Nephron (organoid): ENCODE measurements at regions not wholly inside any gene's neighbourhood (a gene's known extent, or its start where the extent isn't known, plus 50 kb on each side); places are given as distances from the start of the nearest gene placed in this dataset.

Experiments used
- H3K27ac Mint-ChIP-seq, 3 experiments: 2 replicates each; pipeline ENCODE4 v1.8.0; 2020; ENCODE audit warnings: mixed read lengths in 3 of 3, mild to moderate bottlenecking in 2 of 3, moderate library complexity in 1 of 3
- H3K27me3 Mint-ChIP-seq: 2 replicates; pipeline ENCODE4 v1.8.0; 2021; ENCODE audit warnings: low read depth, mild to moderate bottlenecking, moderate library complexity, mixed read lengths
- H3K36me3 Mint-ChIP-seq: 2 replicates; pipeline ENCODE4 v1.8.0; 2020; ENCODE audit warnings: low read depth, mixed read lengths
- H3K4me1 Mint-ChIP-seq: 2 replicates; pipeline ENCODE4 v1.8.0; 2020; ENCODE audit warnings: mixed read lengths
- H3K4me3 Mint-ChIP-seq, 3 experiments: 2 replicates each; pipeline ENCODE4 v1.8.0; 2020; ENCODE audit warnings: mild to moderate bottlenecking in 3 of 3, mixed read lengths in 3 of 3, moderate library complexity in 2 of 3
- H3K9me3 Mint-ChIP-seq: 2 replicates; pipeline ENCODE4 v1.8.0; 2020; ENCODE audit warnings: mixed read lengths
- CTCF ChIP-seq, 3 experiments: fragments of 200-600 bp; sonication (generic); IDR thresholded peaks; one replicate each; pipeline ENCODE4 v1.5.0; 2021; ENCODE audit warnings: antibody characterized with exemption in 3 of 3; ENCODE audit not compliant: unreplicated experiment in 3 of 3

GRCh38 chr13:26964278-26965250 lies 204.0 kb upstream of the GPR12 start:
- Mint-ChIP-seq H3K27ac (peak overlapping the region in 1 of 3 experiments; percentile 89), H3K4me1 (peaks cover 53% of the 10 kb centered on the region), H3K9me3 (no peaks in the 10 kb centered on the region), H3K36me3 (no peaks in the 10 kb centered on the region), H3K27me3 (peaks cover 84% of the 10 kb centered on the region), H3K4me3 (peak overlapping the region in 1 of 3 experiments; percentile 5)
- TF ChIP-seq CTCF (IDR thresholded peaks at IDR 0.05; ENCODE audit: unreplicated experiment in 3 of 3) = no peak

GRCh38 chr13:26962671-26963070 lies 202.1 kb upstream of the GPR12 start:
- Mint-ChIP-seq H3K27ac (no peak overlapping the region), H3K27me3 (peaks cover 77% of the 10 kb centered on the region), H3K4me1 (peaks cover 41% of the 10 kb centered on the region), H3K9me3 (no peaks in the 10 kb centered on the region), H3K36me3 (no peaks in the 10 kb centered on the region), H3K4me3 (no peak overlapping the region)
- TF ChIP-seq CTCF (IDR thresholded peaks at IDR 0.05; ENCODE audit: unreplicated experiment in 3 of 3) = no peak

- H3K27me3 Mint-ChIP-seq = peaks cover 77% of the 10 kb centered on the region
- no peak overlapping the region for H3K4me3 Mint-ChIP-seq
- H3K36me3 Mint-ChIP-seq = no peaks in the 10 kb centered on the region
- no peaks in the 10 kb centered on the region for H3K9me3 Mint-ChIP-seq
- no peak for TF ChIP-seq CTCF (IDR thresholded peaks at IDR 0.05; ENCODE audit: unreplicated experiment in 3 of 3)
- H3K27ac Mint-ChIP-seq = peak overlapping the region in 1 of 3 experiments; percentile 67
- H3K4me1 Mint-ChIP-seq = peaks cover 39% of the 10 kb centered on the region
Measured at GRCh38 chr13:26961890-26962615, 201.5 kb upstream of the GPR12 start.

- Mint-ChIP-seq H3K27me3 (peaks cover 69% of the 10 kb centered on the region), H3K36me3 (no peaks in the 10 kb centered on the region), H3K4me3 (no peak overlapping the region), H3K9me3 (no peaks in the 10 kb centered on the region), H3K27ac (no peak overlapping the region), H3K4me1 (peaks cover 10% of the 10 kb centered on the region)
- TF ChIP-seq CTCF (IDR thresholded peaks at IDR 0.05; ENCODE audit: unreplicated experiment in 3 of 3) = no peak
Measured at GRCh38 chr13:26957182-26957581, 196.6 kb upstream of the GPR12 start.

GRCh38 chr13:26956522-26957142 lies 196.0 kb upstream of the GPR12 start:
- H3K36me3 Mint-ChIP-seq = no peaks in the 10 kb centered on the region
- no peak overlapping the region for H3K4me3 Mint-ChIP-seq
- no peak for TF ChIP-seq CTCF (IDR thresholded peaks at IDR 0.05; ENCODE audit: unreplicated experiment in 3 of 3)
- H3K27me3 Mint-ChIP-seq = peaks cover 70% of the 10 kb centered on the region
- no peak overlapping the region for H3K27ac Mint-ChIP-seq
- H3K9me3 Mint-ChIP-seq = no peaks in the 10 kb centered on the region
- peaks cover 10% of the 10 kb centered on the region for H3K4me1 Mint-ChIP-seq
